ENCODE measurements at regions not wholly inside any gene's neighbourhood (a gene's known extent, or its start where the extent isn't known, plus 50 kb on each side); places are given as distances from the start of the nearest gene placed in this dataset.

- BruUV-seq (replicated peaks), result no TSS peak
- no peak for DNase-seq
- no peak overlapping the region for H3K9ac ChIP-seq (ENCODE audit: low read depth, low read length)
- no peak overlapping the region for H3K14ac ChIP-seq (replicated peaks; ENCODE audit: low read depth, low read length)
- H2BK20ac ChIP-seq (ENCODE audit: low read depth, low read length), result no peak overlapping the region
- no peak overlapping the region for H2BK120ac ChIP-seq (ENCODE audit: low read depth, low read length)
- H3K4me3 ChIP-seq (ENCODE audit: insufficient read depth, low read depth, low read length), result no peak overlapping the region
- no peak overlapping the region for H2AK5ac ChIP-seq (ENCODE audit: low read depth, low read length)
- H4K5ac ChIP-seq (ENCODE audit: low read depth, low read length), result no peak overlapping the region
- H3K23ac ChIP-seq (ENCODE audit: low read depth, low read length), result no peak overlapping the region
- intact Hi-C loops (cut with micrococcal nuclease), result no loop called here
- H3K27ac ChIP-seq (ENCODE audit: insufficient read depth, low read length), result no peak overlapping the region
- no peaks in the 10 kb centered on the region for H3K27me3 ChIP-seq (ENCODE audit: control insufficient read depth, insufficient read depth, low read length)
- no peaks in the 10 kb centered on the region for H3K4me1 ChIP-seq (ENCODE audit: control insufficient read depth, insufficient read depth, low read length)
- H3K9me3 ChIP-seq (ENCODE audit: control insufficient read depth, insufficient read depth, low read length), result peaks cover 8% of the 10 kb centered on the region
- CTCF ChIA-PET, result no interaction called here
- no peaks in the 10 kb centered on the region for H3K79me1 ChIP-seq (ENCODE audit: low read depth in 1 of 2, low read length in 2 of 2)
- no peaks in the 10 kb centered on the region for H3K9me1 ChIP-seq (ENCODE audit: insufficient read depth, low read length)
- H4K8ac ChIP-seq (ENCODE audit: low read depth in 2 of 2, low read length in 2 of 2), result no peak overlapping the region
- no peak overlapping the region for H3K56ac ChIP-seq (ENCODE audit: extremely low read depth, insufficient read depth, low read length)
- H3K36me3 ChIP-seq (ENCODE audit: control insufficient read depth, insufficient read depth, low read length), result no peaks in the 10 kb centered on the region
- no peak overlapping the region for H4K91ac ChIP-seq (ENCODE audit: insufficient read depth, low read depth, low read length)
- H2AK9ac ChIP-seq (replicated peaks; ENCODE audit: low read depth, low read length, poor library complexity), result no peak overlapping the region
- in situ Hi-C loops (cut with MboI; ENCODE audit: low sequenced_read_pairs), result no loop called here
- TF ChIP-seq MXI1 (IDR thresholded peaks at IDR 0.05; ENCODE audit: borderline replicate concordance, low read depth, low read length) (no peak), POLR2A (IDR thresholded peaks at IDR 0.05; ENCODE audit: low read depth, low read length) (no peak), RAD21 (IDR thresholded peaks at IDR 0.05; ENCODE audit: low read length) (no peak), CEBPB (IDR thresholded peaks at IDR 0.05; ENCODE audit: low read depth, low read length) (no peak), ELK1 (IDR thresholded peaks at IDR 0.05; ENCODE audit: borderline replicate concordance, low read depth, low read length) (no peak), SMC3 (IDR thresholded peaks at IDR 0.05; ENCODE audit: low read depth, low read length) (no peak), MAFK (IDR thresholded peaks at IDR 0.05; ENCODE audit: low read depth, low read length) (no peak), MAZ (IDR thresholded peaks at IDR 0.05; ENCODE audit: borderline replicate concordance, low read depth, low read length) (no peak), BHLHE40 (IDR thresholded peaks at IDR 0.05; ENCODE audit: low read depth, low read length) (no peak), FOS (IDR thresholded peaks at IDR 0.05; ENCODE audit: low read depth, low read length) (no peak), CTCF (conservative IDR thresholded peaks at IDR 0.05; ENCODE audit: low read depth, low read length) (no peak), CHD1 (IDR thresholded peaks at IDR 0.05; ENCODE audit: low read depth, low read length) (no peak), NFE2L2 (IDR thresholded peaks at IDR 0.05; ENCODE audit: low read depth, low read length) (no peak), RCOR1 (IDR thresholded peaks at IDR 0.05; ENCODE audit: insufficient replicate concordance, low read length) (no peak), RFX5 (IDR thresholded peaks at IDR 0.05; ENCODE audit: low read depth, low read length) (no peak), USF2 (IDR thresholded peaks at IDR 0.05; ENCODE audit: low read depth, low read length) (no peak)
- no peak overlapping the region for H3K4me2 ChIP-seq (ENCODE audit: low read depth, low read length)
- no peak overlapping the region for H2AFZ ChIP-seq (replicated peaks; ENCODE audit: low read length, poor library complexity)
- no peak overlapping the region for H2BK5ac ChIP-seq (ENCODE audit: low read depth, low read length, poor library complexity, severe bottlenecking)
- ATAC-seq (ENCODE audit: low read depth), result no peak
- H4K20me1 ChIP-seq (ENCODE audit: insufficient read depth, low read length), result no peaks in the 10 kb centered on the region
- H2BK15ac ChIP-seq (ENCODE audit: low read depth, low read length), result no peak overlapping the region
- H3K4ac ChIP-seq (ENCODE audit: low read depth, low read length), result no peak overlapping the region
- POLR2A ChIA-PET (ENCODE audit: unreplicated experiment), result no interaction called here
- WGBS, 2 experiments (ENCODE audit: extremely low coverage in 2 of 2, insufficient read length in 1 of 2), result no CpG with 5 or more reads among the region's 1 CpG
- H3K18ac ChIP-seq (ENCODE audit: low read depth, low read length), result no peak overlapping the region
- dilution Hi-C loops (cut with HindIII; ENCODE audit: low sequenced_read_pairs, unreplicated experiment), result no loop called here
Observed at GRCh38 chr7:51792796-51793195, 476.2 kb upstream of the COBL start.
